Kidney (tissue), 13 donors: ENCODE measurements at regions not wholly inside any gene's neighbourhood (a gene's known extent, or its start where the extent isn't known, plus 50 kb on each side); places are given as distances from the start of the nearest gene placed in this dataset.

Source experiments
- DNase-seq, 5 donors: peaks; one replicate each; pipeline ENCODE4 v3.0.0-alpha.2; 2013 to 2020
- FAIRE-seq: peaks from 2 replicates; lab custom pipeline; 2012; peaks lifted over from hg19 to GRCh38; lab: Jason Lieb, UNC
- H3K27ac ChIP-seq, 2 donors: one replicate each; pipeline ENCODE4 v1.7.0; 2013; ENCODE audit warnings: low read depth in 2 of 2, low read length in 2 of 2, inconsistent platforms in 1 of 2
- H3K27me3 ChIP-seq: one replicate; pipeline ENCODE4 v1.7.1; 2013; ENCODE audit warnings: low read length, inconsistent platforms; ENCODE audit not compliant: control insufficient read depth, insufficient read depth
- H3K36me3 ChIP-seq, 3 donors: one replicate each; pipeline versions ENCODE4 v1.7.0 to v1.7.1; 2013; ENCODE audit warnings: low read length in 3 of 3, control low read depth in 1 of 3, inconsistent platforms in 1 of 3; ENCODE audit not compliant: insufficient read depth in 3 of 3, control insufficient read depth in 2 of 3
- H3K4me1 ChIP-seq, 3 donors: one replicate each; pipeline versions ENCODE4 v1.7.0 to v1.7.1; 2013; ENCODE audit warnings: low read length in 3 of 3, inconsistent platforms in 1 of 3, low read depth in 1 of 3; ENCODE audit not compliant: control insufficient read depth in 2 of 3, insufficient read depth in 2 of 3
- H3K4me3 ChIP-seq, 3 donors: one replicate each; pipeline versions ENCODE4 v1.7.0 to v1.8.1; 2013; ENCODE audit warnings: low read length in 3 of 3, control low read depth in 1 of 3, inconsistent platforms in 1 of 3
- H3K9ac ChIP-seq, 3 donors: one replicate each; pipeline versions ENCODE4 v1.7.0 to v1.7.1; 2013; ENCODE audit warnings: low read length in 3 of 3, control low read depth in 1 of 3, inconsistent platforms in 1 of 3
- H3K9me3 ChIP-seq, 3 donors: one replicate each; pipeline versions ENCODE4 v1.7.0 to v1.7.1; 2013; ENCODE audit warnings: low read length in 3 of 3, control low read depth in 1 of 3, inconsistent platforms in 1 of 3; ENCODE audit not compliant: control insufficient read depth in 2 of 3, insufficient read depth in 1 of 3
- CTCF ChIP-seq: IDR thresholded peaks from 3 replicates; pipeline ENCODE4 v1.5.1; 2012; ENCODE audit warnings: mild to moderate bottlenecking, moderate library complexity, borderline replicate concordance; ENCODE audit not compliant: insufficient read depth; ENCODE audit errors: extremely low read depth
- intact Hi-C: fragments of 100-400 bp; cut with DNase I; formaldehyde crosslinking; loops from one replicate; pipeline ENCODE4 v1.11.1; 2022
- donor health status: control.
- donor health status: control.
- donor health status: control.
- donor health status: control.
- donor health status: control.
- donor health status: DM: yes; HTN: yes; CAD: no.
- donor health status: Normal renal cell carcinoma (clear cell type).

GRCh38 chr10:129231821-129232220, 235.2 kb upstream of the MGMT start:
- no peaks in the 10 kb centered on the region for H3K4me1 ChIP-seq
- no peak for TF ChIP-seq CTCF
- FAIRE-seq: no peak
- H3K36me3 ChIP-seq: no peaks in the 10 kb centered on the region
- no peaks in the 10 kb centered on the region for H3K27me3 ChIP-seq
- H3K9me3 ChIP-seq: no peaks in the 10 kb centered on the region
- intact Hi-C loops: no loop called here
- no peak overlapping the region for H3K9ac ChIP-seq
- H3K27ac ChIP-seq: no peak overlapping the region
- DNase-seq: no peak
- no peak overlapping the region for H3K4me3 ChIP-seq

GRCh38 chr10:129233351-129234148, 233.5 kb upstream of the MGMT start:
- Histone ChIP-seq H3K9ac (no peak overlapping the region), H3K27me3 (no peaks in the 10 kb centered on the region), H3K27ac (no peak overlapping the region), H3K9me3 (no peaks in the 10 kb centered on the region), H3K4me3 (peak overlapping the region in 1 of 3 donors; percentile 45), H3K4me1 (no peaks in the 10 kb centered on the region), H3K36me3 (no peaks in the 10 kb centered on the region)
- no peak for TF ChIP-seq CTCF
- DNase-seq (peak in 1 of 5 donors; percentile 12), FAIRE-seq (no peak)
- intact Hi-C loops: no loop called here

GRCh38 chr10:129236274-129236691, 230.8 kb upstream of the MGMT start:
- FAIRE-seq (no peak), DNase-seq (no peak)
- intact Hi-C loops: no loop called here
- H3K27ac ChIP-seq: no peak overlapping the region
- no peaks in the 10 kb centered on the region for H3K9me3 ChIP-seq
- H3K9ac ChIP-seq: no peak overlapping the region
- H3K4me1 ChIP-seq: no peaks in the 10 kb centered on the region
- H3K36me3 ChIP-seq: no peaks in the 10 kb centered on the region
- H3K27me3 ChIP-seq: no peaks in the 10 kb centered on the region
- no peak for TF ChIP-seq CTCF
- no peak overlapping the region for H3K4me3 ChIP-seq
